GM19328 (cell line): ENCODE measurements at regions not wholly inside any gene's neighbourhood (a gene's known extent, or its start where the extent isn't known, plus 50 kb on each side); places are given as distances from the start of the nearest gene placed in this dataset.

Experiments
- ATAC-seq: cut with Tn5 transposase; IDR thresholded peaks from one replicate; pipeline ENCODE4 v1.9.1; 2021; ENCODE audit warnings: mild to moderate bottlenecking, moderate library complexity; ENCODE audit not compliant: unreplicated experiment

- no peak for ATAC-seq
Observed at GRCh38 chr2:34372967-34373366, 773.9 kb upstream of the FAM98A start.

DNA sequence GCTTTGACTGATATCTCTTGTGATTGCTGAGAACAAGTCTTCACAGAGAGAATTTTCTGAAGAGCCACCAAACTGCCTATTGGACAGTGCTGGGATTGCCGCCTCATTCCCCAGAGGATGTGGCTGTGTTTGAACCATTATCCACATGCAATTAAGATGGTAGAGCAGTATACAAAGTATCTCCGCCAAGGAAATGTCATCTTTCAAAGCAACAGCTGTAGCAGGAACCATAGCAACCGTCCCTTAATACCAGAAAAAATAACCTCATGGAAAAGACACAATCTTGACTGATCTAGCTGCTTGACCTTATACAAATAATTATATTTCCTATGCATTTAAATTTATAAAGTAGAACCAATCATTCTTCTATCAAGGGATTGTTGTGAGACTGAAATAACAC lies 772.6 kb upstream of the FAM98A start:
- ATAC-seq: no peak

DNA sequence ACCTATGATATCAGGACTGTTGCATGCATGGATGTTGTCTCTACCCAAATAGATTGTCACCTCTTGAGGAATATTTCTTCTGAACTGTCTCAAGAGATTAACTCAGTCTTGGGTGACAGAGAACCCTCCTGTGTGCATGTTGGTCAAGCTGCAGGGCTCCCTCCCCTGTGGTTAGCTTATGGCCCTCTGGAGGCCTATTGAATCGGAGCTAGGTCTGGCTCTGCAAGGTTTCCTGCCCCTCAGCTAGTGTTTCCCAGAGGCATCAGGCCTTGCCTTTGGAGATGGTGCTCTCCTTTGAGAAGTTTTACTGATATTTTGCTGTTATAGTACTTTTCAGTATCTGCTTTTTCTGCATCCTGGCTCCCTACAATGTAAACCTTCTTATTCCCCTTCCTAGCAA lies 769.2 kb upstream of the FAM98A start:
- ATAC-seq: no peak

GRCh38 chr2:34365932-34366331 lies 766.8 kb upstream of the FAM98A start:
- no peak for ATAC-seq

DNA sequence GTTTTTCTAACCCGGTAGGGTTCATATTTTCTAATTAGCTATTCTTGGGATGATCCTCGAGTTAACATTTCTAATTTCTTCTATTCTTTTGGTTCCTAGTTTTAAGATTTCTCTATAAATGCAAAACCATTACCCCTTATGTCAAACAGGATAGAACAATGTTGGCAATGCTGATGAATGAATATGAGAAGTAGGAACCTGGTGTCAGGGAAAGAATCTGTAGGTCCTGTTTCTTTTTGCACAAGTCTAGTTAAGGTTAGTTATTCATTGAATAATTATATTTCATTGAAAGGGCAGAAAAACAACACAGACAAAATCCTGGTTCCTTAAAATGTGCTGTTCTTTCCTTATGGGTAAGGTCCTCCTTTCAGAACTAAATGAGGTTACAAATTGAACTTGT lies 766.4 kb upstream of the FAM98A start:
- no peak for ATAC-seq

DNA sequence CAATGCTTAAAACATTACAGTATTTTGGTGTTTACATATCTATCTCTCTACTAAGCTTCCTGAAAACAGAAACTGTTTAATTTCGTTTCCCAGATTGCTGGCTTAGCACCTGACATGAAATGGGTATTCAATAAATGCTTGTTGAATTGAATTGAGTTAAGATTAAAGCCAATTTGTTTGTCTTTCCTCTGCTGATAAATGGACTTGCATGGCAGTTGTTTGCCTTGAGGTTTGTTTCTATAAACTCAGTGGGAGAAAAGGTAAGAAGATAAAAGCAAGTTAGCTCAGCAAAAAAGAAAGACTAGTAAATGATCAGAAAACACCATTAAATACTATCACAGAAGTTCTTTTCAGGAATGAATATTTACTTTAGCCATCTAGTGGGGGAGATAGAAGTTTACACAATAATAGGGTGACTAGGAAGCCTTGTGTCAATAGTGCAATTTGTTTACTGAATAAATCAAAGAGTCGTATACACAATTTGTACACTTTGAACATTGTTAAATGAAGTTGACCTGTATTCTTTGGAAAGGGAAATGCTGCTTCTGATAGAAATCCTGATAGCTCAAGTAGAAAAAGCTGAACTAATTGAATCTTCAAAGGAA lies 754.5 kb upstream of the FAM98A start:
- ATAC-seq: no peak

- ATAC-seq: no peak
Observed at GRCh38 chr2:34349527-34349926, 750.4 kb upstream of the FAM98A start.

- no peak for ATAC-seq
Observed at GRCh38 chr2:34345030-34345429, 745.9 kb upstream of the FAM98A start.

DNA sequence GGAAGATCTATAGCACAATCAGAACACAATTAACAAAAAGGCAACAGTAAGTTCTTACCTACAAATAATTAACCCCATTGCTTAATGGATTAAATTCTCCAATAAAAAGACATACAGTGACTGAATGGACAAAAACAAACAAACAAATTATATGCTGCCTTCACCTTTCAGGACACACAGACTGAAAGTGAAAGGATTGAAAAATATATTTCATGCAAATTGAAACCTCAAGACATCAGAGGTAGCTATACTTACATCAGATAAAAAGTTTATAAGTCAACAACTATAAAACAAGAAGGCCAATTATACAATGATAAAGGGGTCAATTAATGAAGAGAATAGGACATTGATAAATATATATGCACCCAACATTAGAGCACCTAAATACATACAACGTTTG lies 741.2 kb upstream of the FAM98A start:
- no peak for ATAC-seq

DNA sequence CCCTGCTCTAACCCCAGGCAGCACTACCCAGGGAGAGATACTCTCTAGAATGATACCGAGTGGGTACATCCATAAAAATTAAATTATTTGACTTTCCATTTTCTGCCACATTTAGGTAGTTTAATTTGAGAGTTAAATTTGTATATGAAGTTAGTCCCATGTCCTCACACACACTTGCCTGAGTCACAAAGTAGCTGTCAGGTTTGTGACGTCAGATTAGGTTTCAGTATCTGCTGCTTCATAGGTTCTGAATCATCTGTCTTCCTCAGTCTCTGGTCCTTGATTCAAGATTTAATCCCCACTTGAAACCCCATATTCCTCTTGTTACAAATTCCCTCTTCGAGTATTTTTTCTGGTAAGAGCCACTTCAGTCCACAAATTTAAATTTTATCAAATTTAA lies 738.6 kb upstream of the FAM98A start:
- no peak for ATAC-seq

DNA sequence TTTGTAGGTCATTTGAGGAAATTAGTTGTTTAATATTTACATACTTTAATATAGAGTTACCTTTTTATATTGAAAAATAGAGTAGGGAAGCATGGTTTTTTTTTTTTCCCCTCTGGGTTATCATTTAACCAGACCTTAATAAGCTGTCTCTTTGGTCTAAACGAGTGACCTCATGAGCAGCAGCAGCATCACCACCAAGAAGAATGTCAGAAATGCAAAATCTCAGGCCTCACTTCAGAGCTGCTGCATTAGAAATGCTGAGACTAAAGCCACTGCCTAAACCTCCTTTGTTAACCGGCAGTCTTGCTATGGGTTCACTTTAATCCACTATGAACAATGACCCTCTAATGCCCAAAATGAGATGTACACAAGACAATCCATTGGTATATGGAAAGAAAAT lies 733.7 kb upstream of the FAM98A start:
- ATAC-seq: no peak

- ATAC-seq: no peak
Observed at GRCh38 chr2:34320056-34320455, 721.0 kb upstream of the FAM98A start.

GRCh38 chr2:34317797-34318196 lies 718.7 kb upstream of the FAM98A start:
- no peak for ATAC-seq

DNA sequence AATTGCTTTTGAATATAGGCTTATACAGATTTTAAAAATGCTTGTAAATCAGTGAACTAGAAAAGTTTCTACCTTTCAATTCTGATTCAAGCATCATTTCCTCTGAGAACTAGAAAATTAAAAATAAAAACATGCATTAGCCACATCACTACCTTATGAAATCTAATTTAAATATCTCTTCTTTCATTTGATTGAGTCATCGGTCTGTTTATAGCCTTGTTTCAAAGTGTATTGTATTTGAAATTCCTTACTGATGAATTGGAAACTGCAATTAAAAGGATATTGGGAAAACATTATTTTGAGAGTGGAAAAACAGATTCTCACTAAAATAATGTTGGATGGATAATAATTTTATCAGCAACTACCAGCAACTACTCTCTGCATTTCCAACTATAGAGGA lies 717.7 kb upstream of the FAM98A start:
- no peak for ATAC-seq

DNA sequence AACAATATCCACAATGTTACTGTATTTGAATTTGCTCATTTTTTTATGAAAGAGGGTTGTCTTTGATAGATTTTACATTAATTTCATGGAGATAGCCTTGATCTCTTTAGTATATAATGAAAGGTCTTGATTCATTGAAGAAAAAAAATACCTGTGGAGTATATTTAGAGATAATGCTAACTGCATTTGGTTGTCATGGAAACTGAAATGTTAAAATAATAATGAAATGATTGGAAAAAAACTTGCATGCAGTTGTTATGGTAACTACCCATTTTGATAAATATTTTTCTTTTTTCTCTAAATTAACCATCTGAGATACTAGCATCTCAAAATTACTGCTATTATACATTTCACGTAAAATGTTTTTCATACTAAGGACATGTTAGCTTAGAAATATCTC lies 712.7 kb upstream of the FAM98A start:
- no peak for ATAC-seq

DNA sequence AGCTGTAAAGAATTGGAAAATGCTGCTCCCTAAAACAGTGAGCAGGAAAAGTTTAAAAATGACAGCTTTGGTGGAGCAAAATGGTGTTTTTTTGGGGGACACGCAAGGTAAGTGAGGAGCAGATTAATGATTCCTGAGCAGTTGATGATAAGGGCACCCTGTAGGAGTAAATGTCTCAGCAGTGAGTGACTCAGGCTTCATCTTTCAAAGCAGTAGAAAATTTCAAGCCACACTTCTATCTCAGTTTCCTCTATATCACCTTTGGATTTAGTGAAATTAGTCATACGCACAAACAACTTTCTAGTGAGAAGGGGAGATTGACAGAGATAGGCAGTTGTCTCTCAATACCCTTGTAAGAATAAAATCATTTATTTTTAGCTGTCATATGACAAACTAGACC lies 709.0 kb upstream of the FAM98A start:
- ATAC-seq: no peak

GRCh38 chr2:34307636-34308035 lies 708.5 kb upstream of the FAM98A start:
- no peak for ATAC-seq

DNA sequence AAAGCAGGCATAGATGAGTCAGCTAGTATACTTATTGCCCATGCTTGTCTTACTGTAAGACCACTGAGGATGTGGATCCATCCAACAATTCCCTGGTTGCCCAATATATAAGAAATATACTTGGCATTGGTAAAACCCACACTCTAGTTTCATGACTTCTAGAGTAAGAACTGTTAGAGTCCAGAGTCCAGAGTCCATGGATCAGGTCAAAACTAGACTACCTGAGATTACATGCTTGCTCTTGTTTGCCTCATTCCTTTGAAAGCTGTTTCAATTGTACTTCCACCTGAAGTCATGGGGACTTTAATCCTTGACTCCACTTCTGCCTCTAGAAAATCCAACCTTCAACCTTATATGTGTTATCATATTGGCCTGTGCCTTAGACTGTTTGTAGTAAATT lies 707.6 kb upstream of the FAM98A start:
- ATAC-seq: no peak

GRCh38 chr2:34305587-34305986 lies 706.5 kb upstream of the FAM98A start:
- no peak for ATAC-seq

DNA sequence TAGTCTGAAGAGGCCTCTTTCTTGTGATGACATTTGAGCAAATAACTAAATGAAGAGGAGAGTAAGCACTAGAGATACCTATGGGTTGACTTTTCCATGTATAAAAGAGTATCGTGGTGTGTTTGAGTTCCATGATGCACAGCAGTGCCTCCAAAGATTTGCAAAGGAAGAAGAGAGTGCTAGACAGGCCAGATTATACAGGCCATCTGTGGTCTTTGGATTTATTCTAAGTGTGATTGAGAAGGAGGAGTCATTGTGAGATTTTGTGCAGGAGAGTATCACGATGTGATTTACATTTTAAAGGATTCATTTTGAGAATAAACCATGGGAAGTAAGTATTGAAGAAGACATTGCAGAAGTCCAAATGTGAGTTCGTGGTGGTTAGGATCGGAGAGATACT lies 695.9 kb upstream of the FAM98A start:
- no peak for ATAC-seq

GRCh38 chr2:34291076-34291475 lies 692.0 kb upstream of the FAM98A start:
- ATAC-seq: no peak

DNA sequence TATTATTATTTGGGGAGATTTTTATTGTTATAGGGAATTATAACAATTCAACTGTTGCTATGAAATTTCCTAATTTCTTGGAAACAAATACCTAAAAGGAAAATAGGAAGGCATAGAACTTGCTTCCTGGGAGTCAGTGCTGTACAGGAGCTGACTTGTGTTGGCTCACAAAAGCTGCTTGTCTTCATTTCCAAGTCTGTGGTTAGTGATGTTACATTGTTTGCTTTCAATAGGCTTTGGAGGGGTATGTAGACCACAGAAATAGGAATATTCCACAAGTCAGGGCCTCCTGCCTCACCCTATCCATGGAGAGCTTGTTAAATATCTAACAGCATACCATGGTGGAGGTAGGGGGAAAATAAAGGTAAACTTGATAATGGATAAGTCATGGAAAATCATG lies 688.9 kb upstream of the FAM98A start:
- no peak for ATAC-seq

GRCh38 chr2:34280606-34281005 lies 681.5 kb upstream of the FAM98A start:
- ATAC-seq: no peak
